Tibial nerve (tissue), 4 donors: ENCODE measurements at regions not wholly inside any gene's neighbourhood (a gene's known extent, or its start where the extent isn't known, plus 50 kb on each side); places are given as distances from the start of the nearest gene placed in this dataset.

Source experiments
- DNase-seq, 2 donors: peaks; one replicate each; pipeline ENCODE4 v3.0.0-alpha.2; 2019; ENCODE audit warnings: low spot score in 2 of 2
- H3K27ac ChIP-seq, 4 donors: fragments of 200-600 bp; sonication (generic) in 3 of 4; one replicate each; pipeline ENCODE4 v1.5.1; 2017 to 2019; ENCODE audit warnings: mild to moderate bottlenecking in 1 of 4
- H3K27me3 ChIP-seq, 2 donors: fragments of 200-600 bp; sonication (generic) in 1 of 2; one replicate each; pipeline versions ENCODE4 v1.5.1 to v1.6.0; 2017 to 2019
- H3K36me3 ChIP-seq, 3 donors: fragments of 200-600 bp; sonication (generic); one replicate each; pipeline ENCODE4 v1.5.1; 2018 to 2019
- H3K4me1 ChIP-seq, 4 donors: fragments of 200-600 bp; sonication (generic) in 3 of 4; one replicate each; pipeline ENCODE4 v1.5.1; 2017 to 2019
- H3K4me3 ChIP-seq, 4 donors: fragments of 200-600 bp; sonication (generic) in 3 of 4; one replicate each; pipeline ENCODE4 v1.5.1; 2017 to 2019; ENCODE audit warnings: mild to moderate bottlenecking in 1 of 4, moderate library complexity in 1 of 4
- H3K9me3 ChIP-seq, 4 donors: fragments of 200-600 bp; sonication (generic) in 3 of 4; one replicate each; pipeline ENCODE4 v1.5.1; 2017 to 2019
- EP300 ChIP-seq, 2 donors: sonication (generic); formaldehyde crosslinking; IDR thresholded peaks; one replicate each; pipeline ENCODE4 v1.6.1; 2017; ENCODE audit warnings: antibody characterized with exemption in 2 of 2, mild to moderate bottlenecking in 1 of 2
- POLR2A ChIP-seq, 2 donors: fragments of 450-650 bp; IDR thresholded peaks; one replicate each; pipeline ENCODE4 v1.6.1; 2017; ENCODE audit warnings: antibody characterized with exemption in 2 of 2, mild to moderate bottlenecking in 2 of 2, moderate library complexity in 2 of 2
- WGBS, 2 donors: methylation state at CpG; one replicate each; pipeline ENCODE4 v1.1.5; 2018; 5-methylcytosine and 5-hydroxymethylcytosine counted together
- TF ChIP-seq, protein P1 (sequence below), 5 experiments: fragments of 200-600 bp in 3 of 5; fragments of 450-650 bp in 2 of 5; sonication (generic) in 3 of 5; IDR thresholded peaks; one replicate each; pipeline ENCODE4 v1.5.1; 2016 to 2019; ENCODE audit warnings: antibody characterized with exemption in 5 of 5, mild to moderate bottlenecking in 3 of 5, moderate library complexity in 2 of 5

DNA sequence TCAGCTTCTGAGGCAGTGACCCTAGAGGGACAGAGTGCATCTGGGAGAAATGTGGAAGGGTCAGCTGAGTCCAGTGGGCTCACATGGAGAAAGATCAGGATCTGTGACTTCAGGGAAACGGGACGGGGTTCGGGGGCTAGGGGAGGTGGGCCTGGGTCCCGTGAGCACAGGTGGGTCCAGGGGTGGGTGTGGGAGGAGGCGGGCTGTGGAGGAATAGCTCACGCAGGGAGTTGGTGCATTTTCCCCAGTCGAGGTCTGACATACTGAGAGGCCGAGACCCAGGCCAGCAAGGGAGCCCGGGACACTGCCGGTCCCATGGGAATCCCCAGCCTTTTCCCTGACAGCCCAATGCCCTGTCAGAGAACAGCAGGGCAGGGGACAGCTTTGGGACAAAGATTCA, 93.1 kb downstream of the TNFAIP2 start:
- peaks cover 0 to 14% (median 4%) of the 10 kb centered on the region in 4 donors for H3K4me1 ChIP-seq
- 83 to 86% methylated on average over 10 of the region's 10 CpGs for WGBS, 2 donors
- peaks cover 0 to 17% of the 10 kb centered on the region in 2 donors for H3K27me3 ChIP-seq
- DNase-seq, result no peak
- H3K27ac ChIP-seq, result no peak overlapping the region
- peaks cover 0 to 12% (median 0%) of the 10 kb centered on the region in 3 donors for H3K36me3 ChIP-seq
- H3K9me3 ChIP-seq, result peaks cover 0 to 10% (median 0%) of the 10 kb centered on the region in 4 donors
- no peak overlapping the region for H3K4me3 ChIP-seq
- TF ChIP-seq EP300 (IDR thresholded peaks at IDR 0.05), result no peak
- no peak for TF ChIP-seq POLR2A (IDR thresholded peaks at IDR 0.05)
- TF ChIP-seq, protein P1, sequence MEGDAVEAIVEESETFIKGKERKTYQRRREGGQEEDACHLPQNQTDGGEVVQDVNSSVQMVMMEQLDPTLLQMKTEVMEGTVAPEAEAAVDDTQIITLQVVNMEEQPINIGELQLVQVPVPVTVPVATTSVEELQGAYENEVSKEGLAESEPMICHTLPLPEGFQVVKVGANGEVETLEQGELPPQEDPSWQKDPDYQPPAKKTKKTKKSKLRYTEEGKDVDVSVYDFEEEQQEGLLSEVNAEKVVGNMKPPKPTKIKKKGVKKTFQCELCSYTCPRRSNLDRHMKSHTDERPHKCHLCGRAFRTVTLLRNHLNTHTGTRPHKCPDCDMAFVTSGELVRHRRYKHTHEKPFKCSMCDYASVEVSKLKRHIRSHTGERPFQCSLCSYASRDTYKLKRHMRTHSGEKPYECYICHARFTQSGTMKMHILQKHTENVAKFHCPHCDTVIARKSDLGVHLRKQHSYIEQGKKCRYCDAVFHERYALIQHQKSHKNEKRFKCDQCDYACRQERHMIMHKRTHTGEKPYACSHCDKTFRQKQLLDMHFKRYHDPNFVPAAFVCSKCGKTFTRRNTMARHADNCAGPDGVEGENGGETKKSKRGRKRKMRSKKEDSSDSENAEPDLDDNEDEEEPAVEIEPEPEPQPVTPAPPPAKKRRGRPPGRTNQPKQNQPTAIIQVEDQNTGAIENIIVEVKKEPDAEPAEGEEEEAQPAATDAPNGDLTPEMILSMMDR (IDR thresholded peaks at IDR 0.05), result no peak

DNA sequence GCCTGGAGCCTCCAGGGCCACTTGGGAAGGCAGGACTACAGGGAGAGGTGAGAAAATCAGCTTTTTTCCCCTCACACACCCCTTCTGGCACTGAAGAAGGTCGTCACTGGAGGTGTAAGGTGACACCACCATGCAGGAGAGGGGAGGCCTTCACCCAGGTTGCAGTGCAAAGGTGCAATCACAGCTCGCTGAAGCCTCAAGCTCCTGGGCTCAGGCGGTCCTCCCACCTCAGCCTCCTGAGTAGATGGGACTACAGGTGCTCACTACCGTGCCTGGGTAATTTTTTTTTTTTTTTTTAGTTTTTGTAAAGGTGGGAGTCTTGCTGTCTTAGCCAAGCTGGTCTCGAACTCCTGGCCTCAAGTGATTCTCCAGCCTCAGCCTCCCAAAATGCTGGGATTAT, 93.6 kb downstream of the TNFAIP2 start:
- TF ChIP-seq POLR2A (IDR thresholded peaks at IDR 0.05) (no peak), EP300 (IDR thresholded peaks at IDR 0.05) (no peak)
- TF ChIP-seq, protein P1 (IDR thresholded peaks at IDR 0.05), result no peak
- no peak overlapping the region for H3K4me3 ChIP-seq
- peaks cover 0 to 14% (median 4%) of the 10 kb centered on the region in 4 donors for H3K4me1 ChIP-seq
- H3K27me3 ChIP-seq, result peaks cover 0 to 22% of the 10 kb centered on the region in 2 donors
- H3K27ac ChIP-seq, result no peak overlapping the region
- H3K9me3 ChIP-seq, result peaks cover 0 to 10% (median 0%) of the 10 kb centered on the region in 4 donors
- 76 to 79% methylated on average over 5 of the region's 5 CpGs for WGBS, 2 donors
- DNase-seq, result no peak
- H3K36me3 ChIP-seq, result peaks cover 0 to 9% (median 0%) of the 10 kb centered on the region in 3 donors

DNA sequence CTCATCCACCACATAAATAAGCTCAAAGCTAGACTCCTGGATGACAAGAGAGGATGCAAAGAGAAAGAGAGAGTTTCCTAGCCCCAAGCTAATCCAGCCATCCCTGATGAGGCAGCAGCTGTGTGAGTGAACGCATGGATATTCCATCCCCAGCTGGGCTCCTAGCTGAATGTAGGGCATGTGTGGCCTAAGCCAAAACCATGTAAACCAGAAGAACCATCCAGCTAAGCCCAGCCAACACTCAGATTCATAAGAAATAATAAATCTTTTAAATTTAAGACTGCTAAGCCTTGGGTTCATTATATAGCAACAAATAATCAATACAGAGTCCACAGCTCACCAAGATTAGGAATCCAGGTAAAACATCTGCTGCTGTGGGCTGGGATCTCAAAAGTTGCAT, 94.3 kb downstream of the TNFAIP2 start:
- TF ChIP-seq EP300 (IDR thresholded peaks at IDR 0.05) (no peak), POLR2A (IDR thresholded peaks at IDR 0.05) (no peak)
- TF ChIP-seq, protein P1 (IDR thresholded peaks at IDR 0.05), result no peak

DNA sequence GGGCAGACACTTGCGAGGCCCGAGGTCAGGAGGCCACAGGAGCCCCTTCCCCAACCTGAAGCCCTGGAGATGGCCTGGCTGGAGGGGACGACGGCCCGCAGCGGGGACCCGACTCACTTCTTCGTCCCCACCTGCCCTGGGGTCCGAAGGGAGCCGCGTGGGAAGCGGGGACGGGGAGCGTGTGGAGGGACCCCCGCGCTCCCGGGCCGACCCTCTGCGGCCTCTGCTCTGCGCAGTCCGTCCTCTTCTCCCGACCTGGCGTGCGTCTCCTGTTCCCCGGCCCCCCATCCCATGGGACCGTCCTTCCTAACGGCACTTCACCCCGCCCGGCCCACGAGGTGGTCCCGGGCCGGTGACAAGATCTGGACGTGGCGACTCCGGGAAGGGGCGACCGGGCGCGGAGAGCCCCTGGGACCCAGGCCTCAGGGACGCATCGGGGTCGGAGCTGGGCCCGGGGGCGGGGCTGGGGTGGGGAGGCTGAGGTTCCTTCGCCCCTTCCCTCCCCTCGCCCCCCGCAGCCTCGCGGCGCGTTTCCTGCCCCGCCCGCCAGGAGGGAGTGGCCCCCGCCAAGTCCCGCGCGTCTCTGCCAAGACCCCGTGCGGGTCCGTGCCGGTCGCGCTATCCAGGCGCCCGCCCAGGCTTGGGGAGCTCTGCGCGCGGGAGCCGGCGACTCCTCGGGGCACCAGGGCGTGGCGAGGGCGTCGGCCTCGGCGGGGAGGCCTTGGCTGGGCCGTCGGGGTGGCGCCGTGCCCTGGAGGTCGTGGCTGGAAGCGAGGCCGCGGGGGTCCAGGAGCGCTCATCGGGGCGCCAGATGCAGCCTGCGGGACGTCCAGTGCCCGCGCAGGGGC, 97.1 kb downstream of the TNFAIP2 start:
- H3K27me3 ChIP-seq, result peaks cover 0 to 51% of the 10 kb centered on the region in 2 donors
- peaks cover 0 to 14% (median 4%) of the 10 kb centered on the region in 4 donors for H3K4me1 ChIP-seq
- 10 to 16% methylated on average over 27 to 48 of the region's 92 CpGs for WGBS, 2 donors
- DNase-seq, result no peak
- no peak overlapping the region for H3K27ac ChIP-seq
- H3K36me3 ChIP-seq, result no peaks in the 10 kb centered on the region
- peaks cover 0 to 8% (median 0%) of the 10 kb centered on the region in 4 donors for H3K9me3 ChIP-seq
- TF ChIP-seq POLR2A (IDR thresholded peaks at IDR 0.05) (no peak), EP300 (IDR thresholded peaks at IDR 0.05) (no peak)
- TF ChIP-seq, protein P1 (IDR thresholded peaks at IDR 0.05), result no peak
- H3K4me3 ChIP-seq, result peak overlapping the region in 3 of 4 donors; percentile 22 to 43 (median 28)

More for the DNA sequence above, 94.3 kb downstream of the TNFAIP2 start:
- no peak overlapping the region for H3K27ac ChIP-seq
- peaks cover 0 to 6% (median 0%) of the 10 kb centered on the region in 3 donors for H3K36me3 ChIP-seq
- WGBS, 2 donors, result 94 to 100% methylated on average over 1 of the region's 1 CpG
- no peak overlapping the region for H3K4me3 ChIP-seq
- H3K27me3 ChIP-seq, result peaks cover 0 to 29% of the 10 kb centered on the region in 2 donors
- no peak for DNase-seq
- H3K9me3 ChIP-seq, result peaks cover 0 to 8% (median 0%) of the 10 kb centered on the region in 4 donors
- H3K4me1 ChIP-seq, result peaks cover 0 to 14% (median 4%) of the 10 kb centered on the region in 4 donors
